C4-2B (cell line): ENCODE measurements at regions not wholly inside any gene's neighbourhood (a gene's known extent, or its start where the extent isn't known, plus 50 kb on each side); places are given as distances from the start of the nearest gene placed in this dataset.

Experiments used
- H3K27ac ChIP-seq: fragments of 450-650 bp; 2 replicates; pipeline ENCODE4 v1.5.1; 2017
- CTCF ChIP-seq: fragments of 450-650 bp; conservative IDR thresholded peaks from 2 replicates; pipeline ENCODE4 v1.5.1; 2017; ENCODE audit warnings: mild to moderate bottlenecking
- ZFX ChIP-seq: fragments of 450-650 bp; IDR thresholded peaks from 2 replicates; pipeline ENCODE4 v1.6.1; 2017

- no peak overlapping the region for H3K27ac ChIP-seq
- TF ChIP-seq CTCF: no peak
- no peak for TF ChIP-seq ZFX
Observed at GRCh38 chr1:214848101-214848500, 234.4 kb upstream of the KCNK2 start.

GRCh38 chr1:214850432-214851050, 232.0 kb upstream of the KCNK2 start:
- no peak for TF ChIP-seq CTCF
- H3K27ac ChIP-seq: no peak overlapping the region

- no peak overlapping the region for H3K27ac ChIP-seq
- no peak for TF ChIP-seq ZFX
- TF ChIP-seq CTCF: no peak
Observed at GRCh38 chr1:214853340-214853739, 229.2 kb upstream of the KCNK2 start.

- H3K27ac ChIP-seq: no peak overlapping the region
- TF ChIP-seq ZFX (no peak), CTCF (no peak)
Observed at GRCh38 chr1:214854126-214854875, 228.2 kb upstream of the KCNK2 start.

GRCh38 chr1:214856843-214857242, 225.7 kb upstream of the KCNK2 start:
- TF ChIP-seq CTCF: no peak
- TF ChIP-seq ZFX: no peak
- no peak overlapping the region for H3K27ac ChIP-seq

- TF ChIP-seq CTCF: no peak
- no peak for TF ChIP-seq ZFX
Observed at GRCh38 chr1:214857716-214858115, 224.8 kb upstream of the KCNK2 start.

GRCh38 chr1:214859647-214860046, 222.9 kb upstream of the KCNK2 start:
- TF ChIP-seq ZFX: no peak
- no peak for TF ChIP-seq CTCF

More at GRCh38 chr1:214857716-214858115, 224.8 kb upstream of the KCNK2 start:
- no peak overlapping the region for H3K27ac ChIP-seq

More at GRCh38 chr1:214859647-214860046, 222.9 kb upstream of the KCNK2 start:
- no peak overlapping the region for H3K27ac ChIP-seq
